ENCODE measurements at regions not wholly inside any gene's neighbourhood (a gene's known extent, or its start where the extent isn't known, plus 50 kb on each side); places are given as distances from the start of the nearest gene placed in this dataset.

GRCh38 chr12:91985002-91985787 lies 160.5 kb downstream of the BTG1 start:
- DNase-seq (no peak), ATAC-seq (no peak)
- H3K79me2 ChIP-seq (ENCODE audit: low read length): no peaks in the 10 kb centered on the region
- no TSS peak for BruUV-seq (replicated peaks)
- H3K4me1 ChIP-seq (ENCODE audit: insufficient read depth, low read length): peaks cover 27% of the 10 kb centered on the region
- TF ChIP-seq CTCF (conservative IDR thresholded peaks at IDR 0.05; ENCODE audit: low read depth, low read length) (no peak), EZH2 (IDR thresholded peaks at IDR 0.05; ENCODE audit: low read length, unreplicated experiment) (no peak), EZH2phosphoT487 (IDR thresholded peaks at IDR 0.05; ENCODE audit: borderline replicate concordance, low read length) (no peak)
- H3K4me2 ChIP-seq (ENCODE audit: low read length): peak overlapping the region; percentile 24
- H3K27me3 ChIP-seq (ENCODE audit: low read length): no peaks in the 10 kb centered on the region
- no peaks in the 10 kb centered on the region for H3F3A ChIP-seq (ENCODE audit: low read length, unreplicated experiment)
- H3K9ac ChIP-seq (ENCODE audit: low read length): no peak overlapping the region
- no peaks in the 10 kb centered on the region for H3K9me2 ChIP-seq (replicated peaks; ENCODE audit: low read length)
- POLR2A ChIA-PET (ENCODE audit: unreplicated experiment): no interaction called here
- H2AFZ ChIP-seq (ENCODE audit: low read length): no peak overlapping the region
- no peak overlapping the region for H3K27ac ChIP-seq (ENCODE audit: low read length)
- no peaks in the 10 kb centered on the region for H3K36me3 ChIP-seq (ENCODE audit: low read depth, low read length)
- CTCF ChIA-PET: no interaction called here
- H3K4me3 ChIP-seq (ENCODE audit: low read length): no peak overlapping the region
- H3K9me3 ChIP-seq (ENCODE audit: low read length): no peaks in the 10 kb centered on the region
- intact Hi-C loops (cut with micrococcal nuclease): loop anchor here (5.0 kb wide), 1 partner anchor 157 kb away; no protein-coding TSS in a partner anchor
- H4K20me1 ChIP-seq (ENCODE audit: low read length): no peaks in the 10 kb centered on the region

DNA sequence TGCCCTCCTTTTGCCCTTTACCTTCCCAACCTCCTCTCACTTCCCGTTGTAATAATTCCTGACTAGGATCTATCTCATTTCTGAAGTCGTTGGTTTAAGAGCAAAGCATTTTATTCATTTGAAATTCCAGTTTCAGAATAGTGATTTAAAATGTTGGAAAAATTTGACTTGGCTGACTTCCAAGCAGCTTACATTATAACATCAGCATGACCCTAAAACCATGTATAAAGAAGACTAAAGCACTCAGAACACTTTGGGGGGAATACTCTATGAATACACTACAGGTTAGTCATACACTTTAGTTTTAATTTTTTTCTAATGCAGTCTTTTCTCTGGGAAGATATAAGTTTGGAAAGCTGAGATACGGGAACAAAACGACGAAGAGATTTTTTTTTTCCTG lies 161.1 kb downstream of the BTG1 start:
- intact Hi-C loops (cut with micrococcal nuclease): no loop called here
- no peaks in the 10 kb centered on the region for H3K27me3 ChIP-seq (ENCODE audit: low read length)
- no peaks in the 10 kb centered on the region for H3K9me3 ChIP-seq (ENCODE audit: low read length)
- POLR2A ChIA-PET (ENCODE audit: unreplicated experiment): no interaction called here
- no peak overlapping the region for H2AFZ ChIP-seq (ENCODE audit: low read length)
- H3K4me3 ChIP-seq (ENCODE audit: low read length): no peak overlapping the region
- H3K9me2 ChIP-seq (replicated peaks; ENCODE audit: low read length): no peaks in the 10 kb centered on the region
- TF ChIP-seq CTCF (conservative IDR thresholded peaks at IDR 0.05; ENCODE audit: low read depth, low read length): no peak
- TF ChIP-seq EZH2phosphoT487 (IDR thresholded peaks at IDR 0.05; ENCODE audit: borderline replicate concordance, low read length): no peak
- no peak for TF ChIP-seq EZH2 (IDR thresholded peaks at IDR 0.05; ENCODE audit: low read length, unreplicated experiment)
- H3K4me1 ChIP-seq (ENCODE audit: insufficient read depth, low read length): peaks cover 27% of the 10 kb centered on the region
- H4K20me1 ChIP-seq (ENCODE audit: low read length): no peaks in the 10 kb centered on the region
- H3K27ac ChIP-seq (ENCODE audit: low read length): no peak overlapping the region
- no peaks in the 10 kb centered on the region for H3K79me2 ChIP-seq (ENCODE audit: low read length)
- no peaks in the 10 kb centered on the region for H3K36me3 ChIP-seq (ENCODE audit: low read depth, low read length)
- no peaks in the 10 kb centered on the region for H3F3A ChIP-seq (ENCODE audit: low read length, unreplicated experiment)
- no peak overlapping the region for H3K9ac ChIP-seq (ENCODE audit: low read length)
- H3K4me2 ChIP-seq (ENCODE audit: low read length): no peak overlapping the region
- DNase-seq: peak; percentile 23
- CTCF ChIA-PET: no interaction called here
- no TSS peak for BruUV-seq (replicated peaks)
- ATAC-seq: no peak

GRCh38 chr12:91983935-91984334 lies 161.7 kb downstream of the BTG1 start:
- ATAC-seq (no peak), DNase-seq (no peak)
- Histone ChIP-seq H3K4me1 (ENCODE audit: insufficient read depth, low read length) (peaks cover 27% of the 10 kb centered on the region), H3K9me3 (ENCODE audit: low read length) (no peaks in the 10 kb centered on the region), H3K27me3 (ENCODE audit: low read length) (no peaks in the 10 kb centered on the region), H3F3A (ENCODE audit: low read length, unreplicated experiment) (no peaks in the 10 kb centered on the region), H3K79me2 (ENCODE audit: low read length) (no peaks in the 10 kb centered on the region), H3K9me2 (replicated peaks; ENCODE audit: low read length) (no peaks in the 10 kb centered on the region), H4K20me1 (ENCODE audit: low read length) (no peaks in the 10 kb centered on the region), H3K4me2 (ENCODE audit: low read length) (no peak overlapping the region), H3K9ac (ENCODE audit: low read length) (no peak overlapping the region), H2AFZ (ENCODE audit: low read length) (no peak overlapping the region), H3K27ac (ENCODE audit: low read length) (no peak overlapping the region), H3K36me3 (ENCODE audit: low read depth, low read length) (no peaks in the 10 kb centered on the region), H3K4me3 (ENCODE audit: low read length) (no peak overlapping the region)
- intact Hi-C loops (cut with micrococcal nuclease): no loop called here
- ChIA-PET POLR2A (ENCODE audit: unreplicated experiment) (no interaction called here), CTCF (no interaction called here)
- BruUV-seq (replicated peaks): no TSS peak
- TF ChIP-seq CTCF (conservative IDR thresholded peaks at IDR 0.05; ENCODE audit: low read depth, low read length) (no peak), EZH2phosphoT487 (IDR thresholded peaks at IDR 0.05; ENCODE audit: borderline replicate concordance, low read length) (no peak), EZH2 (IDR thresholded peaks at IDR 0.05; ENCODE audit: low read length, unreplicated experiment) (no peak)

Data from PC-3 (cell line).